ENCODE measurements at regions not wholly inside any gene's neighbourhood (a gene's known extent, or its start where the extent isn't known, plus 50 kb on each side); places are given as distances from the start of the nearest gene placed in this dataset.

- H3K79me2 ChIP-seq (ENCODE audit: control insufficient read depth, insufficient read depth, low read length), result no peaks in the 10 kb centered on the region
- no peaks in the 10 kb centered on the region for H4K20me1 ChIP-seq (replicated peaks; ENCODE audit: control insufficient read depth, extremely low read depth, insufficient read depth, low read length)
- no peak for TF ChIP-seq FOS (IDR thresholded peaks at IDR 0.05; ENCODE audit: borderline replicate concordance, insufficient read depth, low read length)
- TF ChIP-seq POLR2AphosphoS5 (IDR thresholded peaks at IDR 0.05; ENCODE audit: insufficient read depth, low read depth, low read length), result no peak
- no peak for TF ChIP-seq EZH2 (IDR thresholded peaks at IDR 0.05; ENCODE audit: borderline replicate concordance, low read depth, low read length, severe bottlenecking)
- TF ChIP-seq MYC (IDR thresholded peaks at IDR 0.05; ENCODE audit: low read depth, low read length), result no peak
- no peak for TF ChIP-seq MAX (IDR thresholded peaks at IDR 0.05; ENCODE audit: insufficient read depth, insufficient read length)
- TF ChIP-seq JUN (IDR thresholded peaks at IDR 0.05; ENCODE audit: borderline replicate concordance, insufficient read depth, insufficient read length, low read depth), result no peak
- TF ChIP-seq GATA2 (IDR thresholded peaks at IDR 0.05; ENCODE audit: insufficient read depth, insufficient read length, low read depth, low read length), result no peak
- TF ChIP-seq, protein P1, sequence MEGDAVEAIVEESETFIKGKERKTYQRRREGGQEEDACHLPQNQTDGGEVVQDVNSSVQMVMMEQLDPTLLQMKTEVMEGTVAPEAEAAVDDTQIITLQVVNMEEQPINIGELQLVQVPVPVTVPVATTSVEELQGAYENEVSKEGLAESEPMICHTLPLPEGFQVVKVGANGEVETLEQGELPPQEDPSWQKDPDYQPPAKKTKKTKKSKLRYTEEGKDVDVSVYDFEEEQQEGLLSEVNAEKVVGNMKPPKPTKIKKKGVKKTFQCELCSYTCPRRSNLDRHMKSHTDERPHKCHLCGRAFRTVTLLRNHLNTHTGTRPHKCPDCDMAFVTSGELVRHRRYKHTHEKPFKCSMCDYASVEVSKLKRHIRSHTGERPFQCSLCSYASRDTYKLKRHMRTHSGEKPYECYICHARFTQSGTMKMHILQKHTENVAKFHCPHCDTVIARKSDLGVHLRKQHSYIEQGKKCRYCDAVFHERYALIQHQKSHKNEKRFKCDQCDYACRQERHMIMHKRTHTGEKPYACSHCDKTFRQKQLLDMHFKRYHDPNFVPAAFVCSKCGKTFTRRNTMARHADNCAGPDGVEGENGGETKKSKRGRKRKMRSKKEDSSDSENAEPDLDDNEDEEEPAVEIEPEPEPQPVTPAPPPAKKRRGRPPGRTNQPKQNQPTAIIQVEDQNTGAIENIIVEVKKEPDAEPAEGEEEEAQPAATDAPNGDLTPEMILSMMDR (IDR thresholded peaks at IDR 0.05; ENCODE audit: extremely low read depth in 1 of 2, insufficient read depth in 1 of 2, low read depth in 1 of 2, low read length in 2 of 2), result no peak
- no peak for TF ChIP-seq POLR2A (IDR thresholded peaks at IDR 0.05; ENCODE audit: low read depth, low read length)
- H3K27ac ChIP-seq (ENCODE audit: insufficient read depth, low read depth, low read length), result no peak overlapping the region
- intact Hi-C loops (cut with micrococcal nuclease), result no loop called here
- peaks cover 0 to 10% of the 10 kb centered on the region in 2 experiments for H3K27me3 ChIP-seq (ENCODE audit: control insufficient read depth in 2 of 2, insufficient read depth in 2 of 2, low read length in 2 of 2)
- H3K9me1 ChIP-seq (replicated peaks; ENCODE audit: control insufficient read depth, extremely low read depth, insufficient read depth, low read length), result no peaks in the 10 kb centered on the region
- dilution Hi-C loops (cut with MboI; ENCODE audit: extremely low pct_ligation_motif_present, low sequenced_read_pairs), result no loop called here
- CTCF ChIA-PET, result no interaction called here
- H3K4me1 ChIP-seq (ENCODE audit: control insufficient read depth, extremely low read depth, insufficient read depth, low read length), result no peaks in the 10 kb centered on the region
- no peak overlapping the region for H3K9ac ChIP-seq (replicated peaks; ENCODE audit: extremely low read depth, insufficient read depth, low read length)
- H3K36me3 ChIP-seq (ENCODE audit: control insufficient read depth in 2 of 2, extremely low read depth in 1 of 2, insufficient read depth in 2 of 2, low read length in 2 of 2), result no peaks in the 10 kb centered on the region
- no peak for DNase-seq (ENCODE audit: low read depth, low spot score)
- no peak for FAIRE-seq
- no peaks in the 10 kb centered on the region for H3K9me3 ChIP-seq (replicated peaks; ENCODE audit: control insufficient read depth, insufficient read depth, low read length)
- no TSS peak for BruUV-seq (replicated peaks)
- no peak overlapping the region for H2AFZ ChIP-seq (ENCODE audit: low read depth, low read length)
- POLR2A ChIA-PET, result no interaction called here
- no peak overlapping the region for H3K4me2 ChIP-seq (ENCODE audit: insufficient read depth, low read length)
- no peak overlapping the region for H3K4me3 ChIP-seq (replicated peaks in 1 of 3; ENCODE audit: insufficient read depth in 1 of 3, low read depth in 1 of 3, low read length in 3 of 3)
Observed at GRCh38 chr5:102649731-102650130, 105.4 kb upstream of the PAM start.
